NT2/D1 (cell line): ENCODE measurements at regions not wholly inside any gene's neighbourhood (a gene's known extent, or its start where the extent isn't known, plus 50 kb on each side); places are given as distances from the start of the nearest gene placed in this dataset.

Source experiments
- YY1 ChIP-seq: IDR thresholded peaks from 2 replicates; pipeline ENCODE4 v1.6.1; 2011; ENCODE audit not compliant: insufficient read length, insufficient read depth
- ZNF274 ChIP-seq: IDR thresholded peaks from 2 replicates; pipeline ENCODE4 v1.6.1; 2011; ENCODE audit warnings: mild to moderate bottlenecking, low read depth, low read length

GRCh38 chr3:24646790-24647189, 152.1 kb upstream of the THRB start:
- TF ChIP-seq YY1: no peak
- no peak for TF ChIP-seq ZNF274
